NCI-H1417 treated with DMSO at 0.1 percent for 48 hours (cell line): ENCODE measurements at regions not wholly inside any gene's neighbourhood (a gene's known extent, or its start where the extent isn't known, plus 50 kb on each side); places are given as distances from the start of the nearest gene placed in this dataset.
"Not testable (repeated sequence)": the region's sequence is repeated elsewhere in the genome, so short reads cannot be mapped to it uniquely, and the experiment has no call there.

Source experiments
- DNase-seq: peaks from one replicate; lab custom pipeline; 2025; lab: John Stamatoyannopoulos, UW

GRCh38 chr1:93773049-93773838, 91.6 kb upstream of the BCAR3 start:
- DNase-seq, result no peak

GRCh38 chr1:93771843-93772242, 90.2 kb upstream of the BCAR3 start:
- DNase-seq, result no peak

GRCh38 chr1:93770640-93771039, 89.0 kb upstream of the BCAR3 start:
- DNase-seq, result no peak

- no peak for DNase-seq
These were observed 88.1 kb upstream of the BCAR3 start for GRCh38 chr1:93769777-93770176.

- no peak for DNase-seq
These were observed 86.8 kb upstream of the BCAR3 start for GRCh38 chr1:93768380-93768863.

- no peak for DNase-seq
These were observed 84.8 kb upstream of the BCAR3 start for GRCh38 chr1:93766451-93766850.

- no peak for DNase-seq
These were observed 83.5 kb upstream of the BCAR3 start for GRCh38 chr1:93765099-93765498.

GRCh38 chr1:93764366-93764750, 82.7 kb upstream of the BCAR3 start:
- no peak for DNase-seq

- no peak for DNase-seq
These were observed 82.2 kb upstream of the BCAR3 start for GRCh38 chr1:93763704-93764365.

GRCh38 chr1:93758842-93759515, 77.3 kb upstream of the BCAR3 start:
- DNase-seq, result no peak

GRCh38 chr1:93757256-93758036, 75.8 kb upstream of the BCAR3 start:
- no peak for DNase-seq

- DNase-seq, result no peak
These were observed 75.0 kb upstream of the BCAR3 start for GRCh38 chr1:93756657-93757056.

GRCh38 chr1:93755251-93755715, 73.6 kb upstream of the BCAR3 start:
- DNase-seq, result not testable (repeated sequence)

- DNase-seq, result no peak
These were observed 72.4 kb upstream of the BCAR3 start for GRCh38 chr1:93753791-93754763.

- DNase-seq, result no peak
These were observed 70.0 kb upstream of the BCAR3 start for GRCh38 chr1:93751377-93752250.

GRCh38 chr1:93750955-93751354, 69.3 kb upstream of the BCAR3 start:
- DNase-seq, result no peak

GRCh38 chr1:93749894-93750301, 68.3 kb upstream of the BCAR3 start:
- DNase-seq, result no peak

GRCh38 chr1:93749487-93749886, 67.8 kb upstream of the BCAR3 start:
- no peak for DNase-seq

- no peak for DNase-seq
These were observed 64.6 kb upstream of the BCAR3 start for GRCh38 chr1:93746021-93746812.
